Stimulated activated CD4-positive, alpha-beta T cell treated with anti-CD3 and anti-CD28 coated beads, TNF-alpha, amount 100 ng/mL, for 24 hours (primary cell): ENCODE measurements at regions not wholly inside any gene's neighbourhood (a gene's known extent, or its start where the extent isn't known, plus 50 kb on each side); places are given as distances from the start of the nearest gene placed in this dataset.

Experiments used
- DNase-seq, 3 experiments: peaks; one replicate each; pipeline ENCODE4 v3.0.0-alpha.2; 2020; ENCODE audit warnings: low read depth in 3 of 3

- no peak for DNase-seq
Measured at GRCh38 chr6:14065350-14065749, 52.2 kb upstream of the CD83 start.

- DNase-seq, result no peak
Measured at GRCh38 chr6:14066782-14067406, 50.7 kb upstream of the CD83 start.

- no peak for DNase-seq
Measured at GRCh38 chr6:14067656-14068055, 49.9 kb upstream of the CD83 start.
